GM11168 (cell line): ENCODE measurements at regions not wholly inside any gene's neighbourhood (a gene's known extent, or its start where the extent isn't known, plus 50 kb on each side); places are given as distances from the start of the nearest gene placed in this dataset.
"Not testable (repeated sequence)": the region's sequence is repeated elsewhere in the genome, so short reads cannot be mapped to it uniquely, and the experiment has no call there.

Experiments used
- in situ Hi-C: fragments of 300-500 bp; cut with MboI; formaldehyde crosslinking; loops from one replicate; pipeline ENCODE4 v1.12.0; 2022; ENCODE audit warnings: low sequenced_read_pairs; ENCODE audit not compliant: unreplicated experiment

- in situ Hi-C loops: no loop called here
These were observed 180.8 kb downstream of the PYDC2 start for GRCh38 chr3:191641789-191642188.

- in situ Hi-C loops: no loop called here
These were observed 183.3 kb downstream of the PYDC2 start for GRCh38 chr3:191644291-191644690.

GRCh38 chr3:191646242-191646641, 185.3 kb downstream of the PYDC2 start:
- in situ Hi-C loops: no loop called here

- in situ Hi-C loops: no loop called here
These were observed 187.8 kb downstream of the PYDC2 start for GRCh38 chr3:191648787-191649186.

- in situ Hi-C loops: no loop called here
These were observed 188.7 kb downstream of the PYDC2 start for GRCh38 chr3:191649626-191650025.

- in situ Hi-C loops: not testable (repeated sequence)
These were observed 197.9 kb downstream of the PYDC2 start for GRCh38 chr3:191658781-191659419.

- in situ Hi-C loops: not testable (repeated sequence)
These were observed 201.2 kb downstream of the PYDC2 start for GRCh38 chr3:191662150-191662549.

- in situ Hi-C loops: no loop called here
These were observed 220.1 kb downstream of the PYDC2 start for GRCh38 chr3:191680989-191681597.

- in situ Hi-C loops: no loop called here
These were observed 222.0 kb downstream of the PYDC2 start for GRCh38 chr3:191682961-191683360.

GRCh38 chr3:191686626-191687025, 225.7 kb downstream of the PYDC2 start:
- in situ Hi-C loops: no loop called here

GRCh38 chr3:191688756-191689433, 227.9 kb downstream of the PYDC2 start:
- in situ Hi-C loops: no loop called here

- in situ Hi-C loops: not testable (repeated sequence)
These were observed 230.2 kb downstream of the PYDC2 start for GRCh38 chr3:191691184-191691583.

- in situ Hi-C loops: no loop called here
These were observed 234.3 kb downstream of the PYDC2 start for GRCh38 chr3:191695131-191695814.

GRCh38 chr3:191695815-191696153, 234.8 kb downstream of the PYDC2 start:
- in situ Hi-C loops: no loop called here

GRCh38 chr3:191696348-191696747, 235.4 kb downstream of the PYDC2 start:
- in situ Hi-C loops: no loop called here

- in situ Hi-C loops: no loop called here
These were observed 238.6 kb downstream of the PYDC2 start for GRCh38 chr3:191699546-191699945.

GRCh38 chr3:191702121-191702520, 241.2 kb downstream of the PYDC2 start:
- in situ Hi-C loops: loop anchor here (5.0 kb wide), 1 partner anchor 40 kb away; no protein-coding TSS in a partner anchor

- in situ Hi-C loops: no loop called here
These were observed 246.9 kb downstream of the PYDC2 start for GRCh38 chr3:191707817-191708216.

- in situ Hi-C loops: no loop called here
These were observed 254.6 kb downstream of the PYDC2 start for GRCh38 chr3:191715585-191715984.

GRCh38 chr3:191721390-191721861, 260.5 kb downstream of the PYDC2 start:
- in situ Hi-C loops: no loop called here

- in situ Hi-C loops: no loop called here
These were observed 261.0 kb downstream of the PYDC2 start for GRCh38 chr3:191721990-191722389.
